ENCODE measurements at regions not wholly inside any gene's neighbourhood (a gene's known extent, or its start where the extent isn't known, plus 50 kb on each side); places are given as distances from the start of the nearest gene placed in this dataset.

- H3K9ac ChIP-seq (ENCODE audit: low read length), result no peak overlapping the region
- H3F3A ChIP-seq (ENCODE audit: insufficient read depth, low read length), result no peaks in the 10 kb centered on the region
- H3K4me2 ChIP-seq (ENCODE audit: low read depth, low read length), result no peak overlapping the region
- no peaks in the 10 kb centered on the region for H3K79me2 ChIP-seq (ENCODE audit: low read length)
- no peak overlapping the region for H3K27ac ChIP-seq (ENCODE audit: low read length)
- no peak overlapping the region for H2AFZ ChIP-seq (ENCODE audit: low read length)
- no peak for DNase-seq
- no peaks in the 10 kb centered on the region for H4K20me1 ChIP-seq (ENCODE audit: insufficient read depth, low read length)
- no peak for TF ChIP-seq EZH2phosphoT487 (IDR thresholded peaks at IDR 0.05; ENCODE audit: low read length)
- no peak for TF ChIP-seq CTCF (IDR thresholded peaks at IDR 0.05; ENCODE audit: low read length)
- TF ChIP-seq EZH2 (optimal IDR thresholded peaks at IDR 0.05; ENCODE audit: low read depth, low read length), result no peak
- H3K9me2 ChIP-seq (replicated peaks; ENCODE audit: insufficient read depth, low read length), result no peaks in the 10 kb centered on the region
- no peaks in the 10 kb centered on the region for H3K36me3 ChIP-seq (replicated peaks; ENCODE audit: insufficient read depth, low read length)
- peaks cover 10% of the 10 kb centered on the region; the same call in 1 of the 2 replicates for H3K4me1 ChIP-seq (ENCODE audit: low read length)
- no peaks in the 10 kb centered on the region for H3K9me3 ChIP-seq (replicated peaks; ENCODE audit: insufficient read depth, low read length)
- H3K4me3 ChIP-seq (ENCODE audit: low read length), result no peak overlapping the region
- no peaks in the 10 kb centered on the region for H3K27me3 ChIP-seq (replicated peaks; ENCODE audit: insufficient read depth, low read length)
Observed at GRCh38 chr2:62330959-62331358, 135.0 kb downstream of the B3GNT2 start.

GRCh38 chr2:62329797-62330196 is 133.9 kb downstream of the B3GNT2 start:
- Histone ChIP-seq H3K9me3 (replicated peaks; ENCODE audit: insufficient read depth, low read length) (no peaks in the 10 kb centered on the region), H2AFZ (ENCODE audit: low read length) (no peak overlapping the region)
- no peak for DNase-seq

GRCh38 chr2:62326735-62327134 is 130.8 kb downstream of the B3GNT2 start:
- H3K4me3 ChIP-seq (ENCODE audit: low read length), result no peak overlapping the region
- H3K9ac ChIP-seq (ENCODE audit: low read length), result no peak overlapping the region
- no peak overlapping the region for H3K4me2 ChIP-seq (ENCODE audit: low read depth, low read length)
- no peak overlapping the region for H3K27ac ChIP-seq (ENCODE audit: low read length)
- no peak overlapping the region for H2AFZ ChIP-seq (ENCODE audit: low read length)
- no peaks in the 10 kb centered on the region for H4K20me1 ChIP-seq (ENCODE audit: insufficient read depth, low read length)
- no peak for DNase-seq
- no peaks in the 10 kb centered on the region for H3K4me1 ChIP-seq (ENCODE audit: low read length)
- no peaks in the 10 kb centered on the region for H3K9me3 ChIP-seq (replicated peaks; ENCODE audit: insufficient read depth, low read length)
- H3K79me2 ChIP-seq (ENCODE audit: low read length), result no peaks in the 10 kb centered on the region
- no peaks in the 10 kb centered on the region for H3K9me2 ChIP-seq (replicated peaks; ENCODE audit: insufficient read depth, low read length)
- H3K27me3 ChIP-seq (replicated peaks; ENCODE audit: insufficient read depth, low read length), result no peaks in the 10 kb centered on the region
- no peaks in the 10 kb centered on the region for H3K36me3 ChIP-seq (replicated peaks; ENCODE audit: insufficient read depth, low read length)
- no peaks in the 10 kb centered on the region for H3F3A ChIP-seq (ENCODE audit: insufficient read depth, low read length)
- no peak for TF ChIP-seq EZH2 (optimal IDR thresholded peaks at IDR 0.05; ENCODE audit: low read depth, low read length)
- TF ChIP-seq CTCF (IDR thresholded peaks at IDR 0.05; ENCODE audit: low read length), result no peak
- TF ChIP-seq EZH2phosphoT487 (IDR thresholded peaks at IDR 0.05; ENCODE audit: low read length), result no peak

More at GRCh38 chr2:62329797-62330196, 133.9 kb downstream of the B3GNT2 start:
- Histone ChIP-seq H3K4me2 (ENCODE audit: low read depth, low read length) (no peak overlapping the region), H3K4me1 (ENCODE audit: low read length) (no peaks in the 10 kb centered on the region), H3K79me2 (ENCODE audit: low read length) (no peaks in the 10 kb centered on the region), H3F3A (ENCODE audit: insufficient read depth, low read length) (no peaks in the 10 kb centered on the region), H3K9ac (ENCODE audit: low read length) (no peak overlapping the region), H4K20me1 (ENCODE audit: insufficient read depth, low read length) (no peaks in the 10 kb centered on the region), H3K27me3 (replicated peaks; ENCODE audit: insufficient read depth, low read length) (no peaks in the 10 kb centered on the region), H3K4me3 (ENCODE audit: low read length) (no peak overlapping the region), H3K9me2 (replicated peaks; ENCODE audit: insufficient read depth, low read length) (no peaks in the 10 kb centered on the region), H3K36me3 (replicated peaks; ENCODE audit: insufficient read depth, low read length) (no peaks in the 10 kb centered on the region), H3K27ac (ENCODE audit: low read length) (no peak overlapping the region)
- no peak for TF ChIP-seq EZH2phosphoT487 (IDR thresholded peaks at IDR 0.05; ENCODE audit: low read length)
- TF ChIP-seq CTCF (IDR thresholded peaks at IDR 0.05; ENCODE audit: low read length), result no peak
- TF ChIP-seq EZH2 (optimal IDR thresholded peaks at IDR 0.05; ENCODE audit: low read depth, low read length), result no peak

Data from MM.1S (cell line).